ENCODE measurements at regions not wholly inside any gene's neighbourhood (a gene's known extent, or its start where the extent isn't known, plus 50 kb on each side); places are given as distances from the start of the nearest gene placed in this dataset.
"Not testable (repeated sequence)": the region's sequence is repeated elsewhere in the genome, so short reads cannot be mapped to it uniquely, and the experiment has no call there.

- no peak for DNase-seq
Observed at GRCh38 chr6:99808992-99809391, 185.0 kb downstream of the MCHR2 start.

GRCh38 chr6:99810295-99810694, 183.7 kb downstream of the MCHR2 start:
- no peak for DNase-seq

GRCh38 chr6:99810942-99811620, 182.9 kb downstream of the MCHR2 start:
- DNase-seq, result no peak

DNA sequence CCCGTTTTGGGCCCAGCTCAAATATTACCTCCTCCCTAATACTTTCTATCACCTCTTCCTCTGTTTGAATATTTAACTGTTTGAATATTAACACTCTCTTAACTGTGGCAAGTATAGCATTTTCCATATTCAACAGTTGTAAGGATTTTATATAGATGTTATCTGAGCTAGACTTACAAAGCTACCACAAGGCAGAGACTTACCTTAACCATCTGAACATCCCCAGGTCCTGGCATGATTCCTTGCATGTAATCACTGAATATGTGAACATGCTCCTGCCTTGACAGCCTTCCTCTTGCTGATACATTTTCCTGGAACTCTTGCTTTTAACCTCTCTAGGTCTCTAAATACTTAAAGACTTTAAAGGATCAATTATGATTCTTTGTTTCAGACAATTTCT, 182.4 kb downstream of the MCHR2 start:
- DNase-seq, result no peak

GRCh38 chr6:99813565-99813964, 180.5 kb downstream of the MCHR2 start:
- DNase-seq, result no peak

DNA sequence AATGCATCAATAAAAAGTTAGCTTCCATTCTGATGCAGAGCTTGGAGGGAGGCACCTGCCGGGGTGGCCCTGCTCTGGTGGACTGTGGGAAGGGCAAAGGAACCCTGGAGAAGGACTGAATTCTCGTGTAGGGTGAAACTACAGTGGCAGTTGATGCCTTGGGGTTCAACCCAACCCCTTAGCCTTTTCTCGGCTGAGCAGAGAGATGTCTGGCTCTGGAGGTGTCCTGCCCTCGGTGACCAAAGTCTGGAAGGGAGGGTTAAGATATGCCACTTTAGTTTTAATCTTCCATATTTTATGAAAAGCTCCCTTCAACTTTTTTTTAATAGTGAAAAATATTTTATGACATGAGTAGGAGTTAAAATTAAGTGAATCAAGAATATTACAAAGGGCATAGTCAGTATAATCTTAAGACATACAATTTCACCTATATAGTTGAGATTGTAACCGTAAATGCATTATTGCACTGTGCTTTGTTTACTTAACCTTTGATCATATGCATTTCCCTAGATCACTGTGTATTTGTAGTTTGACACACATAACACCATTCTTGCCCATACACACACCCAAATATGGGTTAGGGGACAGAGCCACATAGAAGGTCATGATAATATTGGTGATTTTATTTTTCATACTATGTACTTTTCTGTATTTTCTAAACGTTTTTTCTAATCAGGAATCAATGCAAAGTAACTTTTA, 179.6 kb downstream of the MCHR2 start:
- no peak for DNase-seq

DNA sequence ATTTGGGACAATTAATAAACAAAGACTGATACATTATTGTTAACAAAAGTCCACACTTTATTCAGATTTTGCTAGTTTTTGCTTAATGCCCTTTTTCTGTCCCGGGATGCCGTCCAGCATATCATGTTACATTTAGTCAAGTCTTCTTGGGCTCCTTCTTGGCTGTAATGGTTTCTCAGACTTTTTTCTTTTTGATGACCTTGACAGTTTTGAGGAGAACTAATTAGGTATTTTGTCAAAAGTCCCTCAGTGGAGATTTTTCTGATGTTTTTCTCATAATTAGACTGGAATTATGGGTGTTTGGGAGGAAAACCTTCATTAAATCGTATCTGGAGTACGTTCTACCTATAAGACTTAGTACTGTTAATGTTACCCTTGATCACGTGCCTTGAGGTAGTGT, 177.2 kb downstream of the MCHR2 start:
- DNase-seq, result no peak

DNA sequence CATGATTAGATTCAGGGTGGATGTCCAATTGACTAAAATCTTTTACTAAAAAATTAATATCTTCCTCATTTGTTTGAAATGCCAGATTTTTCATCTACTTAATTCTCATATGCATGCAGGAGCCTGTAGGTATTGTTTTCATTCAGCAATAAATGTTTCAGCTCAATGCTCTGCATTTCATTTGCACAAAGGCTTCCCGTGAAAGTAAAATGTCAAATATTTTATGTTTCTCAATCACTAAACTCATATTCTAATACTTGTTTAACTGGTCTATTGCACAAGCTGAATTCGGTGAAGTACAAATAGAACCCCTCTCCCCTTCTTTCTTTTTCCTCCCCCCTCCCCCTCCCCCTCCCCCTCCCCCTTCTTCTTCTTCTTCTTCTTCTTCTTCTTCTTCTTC, 175.9 kb downstream of the MCHR2 start:
- no peak for DNase-seq

GRCh38 chr6:99819853-99820252, 174.2 kb downstream of the MCHR2 start:
- no peak for DNase-seq

DNA sequence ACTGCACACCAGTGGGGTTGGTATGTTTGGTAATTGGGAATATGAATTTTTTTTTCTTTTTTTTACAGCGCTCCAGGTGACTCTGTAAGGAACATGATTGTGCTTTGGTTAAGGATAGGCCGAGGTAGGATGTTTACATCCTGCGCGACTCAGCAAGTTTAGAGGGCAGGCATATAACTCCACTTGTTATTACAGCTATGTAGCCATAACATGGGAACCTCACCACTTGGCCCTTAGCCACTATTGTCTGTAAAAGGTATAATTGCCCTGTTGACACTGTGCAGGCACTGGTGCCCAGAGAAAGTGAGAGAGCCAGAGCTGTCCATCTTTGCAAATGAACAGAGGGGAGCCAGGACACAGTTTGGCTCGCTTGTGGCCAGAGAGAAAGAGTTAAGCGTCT, 172.9 kb downstream of the MCHR2 start:
- DNase-seq, result no peak

DNA sequence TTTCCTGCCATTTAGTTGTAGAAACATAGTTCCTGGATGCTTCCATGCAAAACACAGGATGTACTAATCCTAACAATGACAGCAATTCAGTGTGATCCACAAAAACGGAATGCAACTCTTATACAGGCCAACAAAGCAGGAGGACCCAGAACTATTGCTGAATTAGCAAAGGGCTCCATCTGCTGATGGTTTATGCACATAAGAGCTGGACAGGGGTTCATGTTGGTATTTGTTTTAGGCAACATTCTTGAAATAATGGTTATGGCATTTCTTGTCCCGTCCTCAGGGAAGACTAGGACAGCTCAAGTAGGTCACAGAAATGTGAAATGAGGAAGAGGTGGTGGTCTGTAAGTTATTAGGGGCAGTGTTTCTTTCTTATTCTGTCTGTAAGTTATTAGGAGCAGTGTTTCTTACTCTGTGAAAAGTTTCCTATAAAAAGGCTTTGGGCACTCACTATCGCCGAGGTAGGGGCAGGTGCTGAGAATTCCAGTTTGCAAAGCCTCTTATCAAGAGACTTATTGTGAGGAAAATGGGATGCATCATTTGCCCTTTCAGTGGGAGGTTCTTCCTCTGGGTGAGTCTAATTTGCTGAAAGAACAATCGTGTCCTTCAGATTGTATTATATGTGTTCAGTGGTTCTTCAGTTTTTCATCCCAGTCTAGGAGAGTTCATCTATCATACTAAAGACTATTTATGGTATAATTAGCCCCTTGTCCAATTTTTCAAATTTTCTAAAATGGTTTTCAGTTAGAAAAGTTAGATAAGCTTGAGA, 171.1 kb downstream of the MCHR2 start:
- DNase-seq, result no peak

- not testable (repeated sequence) for DNase-seq
Observed at GRCh38 chr6:99823513-99824235, 170.3 kb downstream of the MCHR2 start.

DNA sequence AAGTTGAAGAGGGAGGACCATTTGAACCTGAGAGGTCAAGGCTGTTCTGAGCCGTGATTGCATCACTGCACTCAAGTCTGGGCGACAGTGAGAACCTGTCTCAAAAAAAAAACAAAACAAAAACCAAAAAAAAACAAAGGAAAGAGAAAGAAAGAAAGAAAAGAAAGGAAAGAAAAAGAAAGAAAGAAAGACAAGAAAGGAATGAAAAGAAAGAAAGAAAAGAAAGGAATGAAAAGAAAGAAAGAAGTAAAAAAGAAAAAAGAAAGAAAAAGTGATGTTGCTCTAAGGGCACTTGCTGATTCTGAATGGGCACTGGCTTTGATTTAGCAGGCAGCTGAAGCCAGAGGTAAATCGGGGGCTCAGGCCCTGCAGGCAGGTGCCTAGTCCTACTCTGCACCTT, 161.0 kb downstream of the MCHR2 start:
- no peak for DNase-seq

DNA sequence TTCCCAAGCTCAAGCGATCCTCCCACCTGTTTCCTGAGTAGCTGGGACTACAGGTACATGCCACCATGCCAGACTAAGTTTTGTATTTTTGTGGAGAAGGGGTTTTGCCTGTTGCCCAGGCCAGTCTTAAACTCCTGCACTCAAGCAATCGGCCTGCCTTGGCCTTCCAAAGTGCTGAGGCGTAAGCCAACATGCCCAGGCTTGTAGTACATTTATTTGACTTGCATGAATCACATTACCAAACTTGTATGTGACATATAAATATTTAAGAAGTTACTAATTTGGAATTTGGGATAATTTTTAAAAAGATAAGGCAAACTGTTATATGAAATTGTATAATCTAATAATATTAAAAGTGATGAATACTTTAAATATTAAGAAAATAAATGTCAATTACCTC, 157.6 kb downstream of the MCHR2 start:
- DNase-seq, result no peak

DNA sequence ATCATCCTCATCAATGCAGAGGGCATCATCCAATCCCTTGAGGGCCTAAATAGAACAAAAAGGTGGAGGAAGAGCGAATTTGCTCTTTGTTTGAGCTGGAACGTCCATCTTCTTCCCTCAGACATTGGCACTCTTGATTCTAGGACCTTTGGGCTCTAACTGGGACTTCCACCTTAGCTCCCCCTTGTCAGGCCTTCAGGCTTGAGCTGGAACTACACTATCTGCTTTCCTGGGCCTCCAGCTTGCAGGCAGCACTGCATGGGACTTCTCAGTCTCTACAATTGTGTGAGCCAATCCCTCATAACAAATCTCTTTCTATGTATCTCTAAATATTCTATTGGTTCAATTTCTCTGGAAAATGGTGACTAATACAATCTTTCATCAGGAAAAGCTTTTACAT, 155.4 kb downstream of the MCHR2 start:
- DNase-seq, result no peak

DNA sequence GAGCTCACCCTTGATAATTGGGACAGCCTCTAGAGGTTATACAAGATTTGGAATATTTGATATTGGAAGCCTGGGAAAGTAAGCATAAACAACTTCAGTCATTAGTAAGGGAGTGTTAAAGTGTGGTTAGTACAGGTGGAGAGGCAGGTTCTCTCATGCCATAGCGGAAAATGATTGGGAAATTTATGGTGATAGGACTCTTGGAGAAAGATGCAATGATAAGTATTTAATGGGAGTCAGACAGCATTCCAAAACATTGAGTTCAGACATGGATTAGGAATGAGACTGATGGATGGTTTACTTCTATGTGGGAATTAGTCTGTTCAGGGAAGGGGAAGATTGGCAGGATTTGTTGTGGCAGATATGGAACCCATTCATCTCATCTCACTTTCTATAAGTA, 152.7 kb downstream of the MCHR2 start:
- DNase-seq, result no peak

DNA sequence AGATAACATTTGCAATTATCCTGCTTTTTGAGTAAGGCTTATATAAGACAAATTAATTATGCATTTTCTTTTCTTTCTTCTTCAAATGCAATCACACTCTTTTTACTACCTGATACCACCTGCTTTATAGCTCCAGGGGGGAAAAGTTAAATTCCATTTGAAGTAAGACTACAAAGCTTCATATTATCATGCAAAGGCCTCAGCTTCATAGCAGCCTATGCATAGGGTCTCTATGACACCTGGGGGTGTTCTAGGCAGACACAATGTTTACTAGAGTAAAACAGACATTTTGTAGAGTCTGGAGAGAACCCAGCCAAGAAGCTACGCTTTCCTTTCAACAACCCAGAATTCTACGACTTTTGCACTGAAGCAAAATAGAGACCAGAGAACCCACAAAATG, 148.0 kb downstream of the MCHR2 start:
- DNase-seq, result no peak

- DNase-seq, result no peak
Observed at GRCh38 chr6:99850841-99851240, 143.2 kb downstream of the MCHR2 start.

DNA sequence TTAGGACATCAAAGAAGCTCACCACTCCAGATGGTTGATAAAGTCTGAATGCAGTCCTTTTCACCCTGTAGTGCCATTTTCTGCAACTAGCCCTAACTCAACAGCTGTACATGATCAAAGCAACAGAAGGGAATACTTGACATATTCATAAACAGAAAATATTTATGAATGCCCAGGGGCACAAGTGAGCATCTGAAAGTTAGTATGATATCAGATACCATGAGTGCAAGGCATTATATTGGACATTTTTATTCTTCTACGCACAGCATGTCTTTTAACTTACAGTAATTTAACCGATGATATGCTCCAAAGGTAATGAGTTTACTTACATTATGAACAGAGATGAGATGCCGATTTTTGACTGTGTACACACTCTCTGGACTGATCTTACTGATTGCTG, 142.0 kb downstream of the MCHR2 start:
- no peak for DNase-seq

- no peak for DNase-seq
Observed at GRCh38 chr6:99867026-99867425, 127.0 kb downstream of the MCHR2 start.

- peak; percentile 1 for DNase-seq
Observed at GRCh38 chr6:99868074-99868702, 125.8 kb downstream of the MCHR2 start.
